ENCODE measurements at regions not wholly inside any gene's neighbourhood (a gene's known extent, or its start where the extent isn't known, plus 50 kb on each side); places are given as distances from the start of the nearest gene placed in this dataset.
"Not testable (repeated sequence)": the region's sequence is repeated elsewhere in the genome, so short reads cannot be mapped to it uniquely, and the experiment has no call there.

GRCh38 chr12:9404031-9404430 lies 195.8 kb upstream of the PZP start:
- Histone ChIP-seq H3K27me3 (ENCODE audit: insufficient read depth, low read length) (no peaks in the 10 kb centered on the region), H3K4me1 (ENCODE audit: insufficient read depth, low read length) (no peaks in the 10 kb centered on the region), H3K14ac (ENCODE audit: insufficient read depth, low read length) (no peak overlapping the region), H3T11ph (ENCODE audit: low read length) (no peak overlapping the region), H2BK20ac (ENCODE audit: low read depth, low read length, poor library complexity, severe bottlenecking) (no peak overlapping the region), H4K20me1 (ENCODE audit: control insufficient read depth, insufficient read depth, insufficient read length) (no peaks in the 10 kb centered on the region), H2AFZ (ENCODE audit: low read length) (no peak overlapping the region), H3K4ac (ENCODE audit: low read depth, low read length) (no peak overlapping the region), H4K91ac (ENCODE audit: insufficient read length, low read depth, low read length) (no peak overlapping the region), H3K9ac (ENCODE audit: extremely low read depth, insufficient read length, low read length) (no peak overlapping the region), H3K4me2 (ENCODE audit: insufficient read depth, insufficient read length, low read length) (no peak overlapping the region), H3K18ac (ENCODE audit: insufficient read length, low read depth, low read length) (no peak overlapping the region), H3K23ac (ENCODE audit: insufficient read length, low read depth, low read length) (no peak overlapping the region), H2BK120ac (ENCODE audit: low read depth, low read length, poor library complexity, severe bottlenecking) (no peak overlapping the region), H4K8ac (replicated peaks; ENCODE audit: insufficient read length, low read depth, low read length) (no peak overlapping the region), H3K79me2 (ENCODE audit: insufficient read depth, low read length) (no peaks in the 10 kb centered on the region), H3K79me1 (ENCODE audit: insufficient read depth, low read depth, low read length, poor library complexity, severe bottlenecking) (no peaks in the 10 kb centered on the region), H4K5ac (ENCODE audit: insufficient read length, low read depth, low read length) (no peak overlapping the region), H3K27ac (ENCODE audit: insufficient read length, low read depth, low read length) (no peak overlapping the region), H2BK12ac (ENCODE audit: insufficient read length, low read depth, low read length) (no peak overlapping the region), H3K9me3 (ENCODE audit: control insufficient read depth, low read depth, low read length) (no peaks in the 10 kb centered on the region), H2BK15ac (ENCODE audit: low read depth, low read length) (no peak overlapping the region), H2AK5ac (ENCODE audit: insufficient read length, low read length) (no peak overlapping the region), H3K23me2 (ENCODE audit: insufficient read length, low read depth, low read length, poor library complexity, severe bottlenecking) (no peaks in the 10 kb centered on the region), H3K56ac (ENCODE audit: insufficient read length, low read depth, low read length) (no peak overlapping the region), H2BK5ac (ENCODE audit: insufficient read length, low read length) (no peak overlapping the region)
- H3K4me3 Mint-ChIP-seq: no peak overlapping the region
- H3K36me3 Mint-ChIP-seq (ENCODE audit: insufficient read depth in 1 of 3, low read depth in 3 of 3): peaks cover 0 to 9% (median 2%) of the 10 kb centered on the region in 3 experiments; a peak in 3 of 7 replicates
- no peaks in the 10 kb centered on the region for H3K9me3 Mint-ChIP-seq
- no CpG with 5 or more reads among the region's 20 CpGs for WGBS (ENCODE audit: extremely low coverage, insufficient read length, low lambda C conversion rate)
- no peak for DNase-seq
- peaks cover 2% of the 10 kb centered on the region for H3K27me3 Mint-ChIP-seq (ENCODE audit: low read depth)
- no peak for TF ChIP-seq CTCF (conservative IDR thresholded peaks at IDR 0.05)
- H3K27ac Mint-ChIP-seq: no peak overlapping the region
- peaks cover 4 to 9% of the 10 kb centered on the region in 2 experiments; a peak in 3 of 4 replicates for H3K4me1 Mint-ChIP-seq

DNA sequence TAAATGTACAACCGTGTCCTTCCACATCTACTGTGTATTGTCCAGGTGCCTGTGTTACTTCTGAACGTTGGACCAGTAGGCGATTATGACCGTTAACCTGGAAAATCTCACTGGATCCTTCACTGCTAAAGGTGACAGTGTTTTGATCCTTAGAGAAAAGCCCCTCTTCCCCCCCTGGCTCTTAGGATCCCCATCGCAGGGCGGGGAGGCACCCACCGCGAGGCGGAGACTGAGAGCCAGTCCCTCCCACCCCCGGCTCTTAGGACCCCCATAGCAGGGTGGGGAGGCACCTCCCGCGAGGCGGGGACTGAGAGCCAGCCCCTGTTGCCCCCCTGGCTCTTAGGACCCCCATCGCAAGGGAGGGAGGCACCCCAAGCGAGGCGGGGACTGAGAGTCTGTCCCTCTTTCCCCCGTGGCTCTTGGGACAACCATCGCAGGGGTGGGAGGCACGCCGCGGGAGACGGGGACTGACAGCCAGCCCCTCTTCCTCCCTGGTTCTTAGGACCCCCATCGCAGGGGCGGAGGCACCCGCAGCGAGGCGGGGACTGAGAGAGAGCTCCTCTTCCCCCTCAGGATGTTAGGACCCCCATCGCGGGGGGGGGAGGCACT lies 194.3 kb upstream of the PZP start:
- not testable (repeated sequence) for H2BK120ac ChIP-seq (ENCODE audit: low read depth, low read length, poor library complexity, severe bottlenecking); H3K56ac ChIP-seq (ENCODE audit: insufficient read length, low read depth, low read length); H2BK12ac ChIP-seq (ENCODE audit: insufficient read length, low read depth, low read length); H3K27ac Mint-ChIP-seq; H3K14ac ChIP-seq (ENCODE audit: insufficient read depth, low read length); H3K27me3 ChIP-seq (ENCODE audit: insufficient read depth, low read length); H3K9ac ChIP-seq (ENCODE audit: extremely low read depth, insufficient read length, low read length); H3T11ph ChIP-seq (ENCODE audit: low read length); H3K27ac ChIP-seq (ENCODE audit: insufficient read length, low read depth, low read length); H3K18ac ChIP-seq (ENCODE audit: insufficient read length, low read depth, low read length); H3K23me2 ChIP-seq (ENCODE audit: insufficient read length, low read depth, low read length, poor library complexity, severe bottlenecking); H2AK5ac ChIP-seq (ENCODE audit: insufficient read length, low read length); H4K20me1 ChIP-seq (ENCODE audit: control insufficient read depth, insufficient read depth, insufficient read length); H3K23ac ChIP-seq (ENCODE audit: insufficient read length, low read depth, low read length); H4K8ac ChIP-seq (replicated peaks; ENCODE audit: insufficient read length, low read depth, low read length); H3K27me3 Mint-ChIP-seq (ENCODE audit: low read depth); H4K91ac ChIP-seq (ENCODE audit: insufficient read length, low read depth, low read length); H2AFZ ChIP-seq (ENCODE audit: low read length); H3K79me2 ChIP-seq (ENCODE audit: insufficient read depth, low read length); H3K79me1 ChIP-seq (ENCODE audit: insufficient read depth, low read depth, low read length, poor library complexity, severe bottlenecking); DNase-seq; H4K5ac ChIP-seq (ENCODE audit: insufficient read length, low read depth, low read length); H3K4me2 ChIP-seq (ENCODE audit: insufficient read depth, insufficient read length, low read length); H3K4me1 ChIP-seq (ENCODE audit: insufficient read depth, low read length); H3K4me1 Mint-ChIP-seq; H3K36me3 Mint-ChIP-seq (ENCODE audit: insufficient read depth in 1 of 3, low read depth in 3 of 3); H2BK20ac ChIP-seq (ENCODE audit: low read depth, low read length, poor library complexity, severe bottlenecking); H2BK15ac ChIP-seq (ENCODE audit: low read depth, low read length); H3K4me3 Mint-ChIP-seq; H3K9me3 Mint-ChIP-seq; H3K9me3 ChIP-seq (ENCODE audit: control insufficient read depth, low read depth, low read length); H2BK5ac ChIP-seq (ENCODE audit: insufficient read length, low read length); H3K4ac ChIP-seq (ENCODE audit: low read depth, low read length)
- whole genome bisulfite sequencing (ENCODE audit: extremely low coverage, insufficient read length, low lambda C conversion rate): no CpG with 5 or more reads among the region's 29 CpGs

All from H9 (cell line).